ENCODE measurements at regions not wholly inside any gene's neighbourhood (a gene's known extent, or its start where the extent isn't known, plus 50 kb on each side); places are given as distances from the start of the nearest gene placed in this dataset.

DNA sequence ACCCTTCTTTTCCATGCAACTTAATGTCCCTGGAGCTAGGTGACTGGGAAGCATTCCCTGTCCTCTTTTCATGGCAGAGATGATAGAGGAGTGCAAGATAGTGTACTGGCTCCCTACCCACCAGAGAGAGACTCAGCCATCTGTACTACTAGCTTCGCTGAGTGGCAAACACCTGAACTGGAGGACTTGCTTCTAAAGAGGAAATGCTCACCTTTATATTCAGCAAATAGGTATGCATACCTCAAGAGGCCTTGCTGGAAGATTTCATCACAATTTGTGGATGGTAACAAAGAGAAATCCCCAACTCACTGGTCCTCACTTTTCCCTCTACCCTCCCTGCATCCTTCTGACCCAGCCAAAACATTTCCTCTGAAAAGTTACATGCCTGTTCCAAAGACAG is 124.1 kb downstream of the FOXA2 start:
- TF ChIP-seq, protein P1, sequence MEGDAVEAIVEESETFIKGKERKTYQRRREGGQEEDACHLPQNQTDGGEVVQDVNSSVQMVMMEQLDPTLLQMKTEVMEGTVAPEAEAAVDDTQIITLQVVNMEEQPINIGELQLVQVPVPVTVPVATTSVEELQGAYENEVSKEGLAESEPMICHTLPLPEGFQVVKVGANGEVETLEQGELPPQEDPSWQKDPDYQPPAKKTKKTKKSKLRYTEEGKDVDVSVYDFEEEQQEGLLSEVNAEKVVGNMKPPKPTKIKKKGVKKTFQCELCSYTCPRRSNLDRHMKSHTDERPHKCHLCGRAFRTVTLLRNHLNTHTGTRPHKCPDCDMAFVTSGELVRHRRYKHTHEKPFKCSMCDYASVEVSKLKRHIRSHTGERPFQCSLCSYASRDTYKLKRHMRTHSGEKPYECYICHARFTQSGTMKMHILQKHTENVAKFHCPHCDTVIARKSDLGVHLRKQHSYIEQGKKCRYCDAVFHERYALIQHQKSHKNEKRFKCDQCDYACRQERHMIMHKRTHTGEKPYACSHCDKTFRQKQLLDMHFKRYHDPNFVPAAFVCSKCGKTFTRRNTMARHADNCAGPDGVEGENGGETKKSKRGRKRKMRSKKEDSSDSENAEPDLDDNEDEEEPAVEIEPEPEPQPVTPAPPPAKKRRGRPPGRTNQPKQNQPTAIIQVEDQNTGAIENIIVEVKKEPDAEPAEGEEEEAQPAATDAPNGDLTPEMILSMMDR (optimal IDR thresholded peaks at IDR 0.05 in 1 of 3, IDR thresholded peaks at IDR 0.05 in 1 of 3, conservative IDR thresholded peaks at IDR 0.05 in 1 of 3; ENCODE audit: extremely low read depth in 1 of 3, insufficient read depth in 2 of 3, low read length in 3 of 3) = no peak
- TF ChIP-seq EZH2 (IDR thresholded peaks at IDR 0.05; ENCODE audit: low read length) = no peak
